Adipocyte (in vitro differentiated cells): ENCODE measurements at regions not wholly inside any gene's neighbourhood (a gene's known extent, or its start where the extent isn't known, plus 50 kb on each side); places are given as distances from the start of the nearest gene placed in this dataset.
A peak's percentile ranks its signal among the peaks of the same experiment; 100 is the strongest.
"Not testable (repeated sequence)": the region's sequence is repeated elsewhere in the genome, so short reads cannot be mapped to it uniquely, and the experiment has no call there.

Source experiments
- DNase-seq: peaks from one replicate; pipeline ENCODE4 v3.0.0-alpha.2; 2015; ENCODE audit warnings: low read depth
- H3K27me3 ChIP-seq: replicated peaks from 2 replicates; pipeline ENCODE4 v1.7.0; 2013; ENCODE audit warnings: mild to moderate bottlenecking, low read length, moderate library complexity; ENCODE audit not compliant: control insufficient read depth, insufficient read depth
- H3K36me3 ChIP-seq: 2 replicates; pipeline ENCODE4 v1.7.0; 2013; ENCODE audit warnings: low read length, mild to moderate bottlenecking, moderate library complexity; ENCODE audit not compliant: control insufficient read depth, insufficient read depth, severe bottlenecking
- H3K4me1 ChIP-seq: 2 replicates; pipeline ENCODE4 v1.7.0; 2013; ENCODE audit warnings: mild to moderate bottlenecking, low read length, moderate library complexity; ENCODE audit not compliant: control insufficient read depth, insufficient read depth
- H3K4me3 ChIP-seq: 2 replicates; pipeline ENCODE4 v1.7.0; 2013; ENCODE audit warnings: mild to moderate bottlenecking, low read length, moderate library complexity
- H3K9ac ChIP-seq: 2 replicates; pipeline ENCODE4 v1.7.0; 2013; ENCODE audit warnings: mild to moderate bottlenecking, low read length, moderate library complexity
- H3K9me3 ChIP-seq: 2 replicates; pipeline ENCODE4 v1.7.0; 2013; ENCODE audit warnings: mild to moderate bottlenecking, low read length, moderate library complexity; ENCODE audit not compliant: control insufficient read depth

- peaks cover 29% of the 10 kb centered on the region for H3K4me1 ChIP-seq
- no peak overlapping the region for H3K4me3 ChIP-seq
- H3K9me3 ChIP-seq: no peaks in the 10 kb centered on the region
- no peak for DNase-seq
- no peaks in the 10 kb centered on the region for H3K36me3 ChIP-seq
- H3K9ac ChIP-seq: no peak overlapping the region
- peaks cover 6% of the 10 kb centered on the region for H3K27me3 ChIP-seq
These were observed 51.0 kb upstream of the RCBTB2 start for GRCh38 chr13:48583859-48584311.

- Histone ChIP-seq H3K9me3 (no peaks in the 10 kb centered on the region), H3K9ac (no peak overlapping the region), H3K4me1 (peaks cover 29% of the 10 kb centered on the region), H3K27me3 (peaks cover 6% of the 10 kb centered on the region), H3K36me3 (no peaks in the 10 kb centered on the region), H3K4me3 (no peak overlapping the region)
- DNase-seq: no peak
These were observed 52.6 kb upstream of the RCBTB2 start for GRCh38 chr13:48585456-48585840.

GRCh38 chr13:48586591-48587103 lies 53.8 kb upstream of the RCBTB2 start:
- no peaks in the 10 kb centered on the region for H3K36me3 ChIP-seq
- H3K9ac ChIP-seq: no peak overlapping the region
- H3K9me3 ChIP-seq: no peaks in the 10 kb centered on the region
- no peak overlapping the region for H3K4me3 ChIP-seq
- no peak for DNase-seq
- peaks cover 28% of the 10 kb centered on the region for H3K4me1 ChIP-seq
- peaks cover 6% of the 10 kb centered on the region for H3K27me3 ChIP-seq

- no peaks in the 10 kb centered on the region for H3K9me3 ChIP-seq
These were observed 55.2 kb upstream of the RCBTB2 start for GRCh38 chr13:48588120-48588519.

GRCh38 chr13:48590141-48590901 lies 57.4 kb upstream of the RCBTB2 start:
- H3K36me3 ChIP-seq: no peaks in the 10 kb centered on the region
- no peak for DNase-seq
- no peak overlapping the region for H3K4me3 ChIP-seq
- H3K4me1 ChIP-seq: peaks cover 30% of the 10 kb centered on the region
- H3K9ac ChIP-seq: no peak overlapping the region
- no peaks in the 10 kb centered on the region for H3K27me3 ChIP-seq
- H3K9me3 ChIP-seq: no peaks in the 10 kb centered on the region

More at GRCh38 chr13:48588120-48588519, 55.2 kb upstream of the RCBTB2 start:
- Histone ChIP-seq H3K4me1 (peaks cover 26% of the 10 kb centered on the region), H3K27me3 (peaks cover 1% of the 10 kb centered on the region), H3K9ac (no peak overlapping the region), H3K4me3 (no peak overlapping the region), H3K36me3 (no peaks in the 10 kb centered on the region)
- no peak for DNase-seq

- H3K4me1 ChIP-seq: peaks cover 22% of the 10 kb centered on the region
- not testable (repeated sequence) for H3K36me3 ChIP-seq, H3K27me3 ChIP-seq, H3K4me3 ChIP-seq, DNase-seq, H3K9me3 ChIP-seq, H3K9ac ChIP-seq
These were observed 58.4 kb upstream of the RCBTB2 start for GRCh38 chr13:48591124-48591872.

GRCh38 chr13:48591889-48592687 lies 59.2 kb upstream of the RCBTB2 start:
- no peaks in the 10 kb centered on the region for H3K27me3 ChIP-seq
- no peaks in the 10 kb centered on the region for H3K9me3 ChIP-seq
- no peak overlapping the region for H3K9ac ChIP-seq
- no peak overlapping the region for H3K4me3 ChIP-seq
- no peaks in the 10 kb centered on the region for H3K36me3 ChIP-seq
- peaks cover 17% of the 10 kb centered on the region for H3K4me1 ChIP-seq
- no peak for DNase-seq

GRCh38 chr13:48592688-48593049 lies 59.8 kb upstream of the RCBTB2 start:
- no peak for DNase-seq
- Histone ChIP-seq H3K9me3 (no peaks in the 10 kb centered on the region), H3K27me3 (no peaks in the 10 kb centered on the region), H3K4me3 (no peak overlapping the region), H3K36me3 (no peaks in the 10 kb centered on the region), H3K4me1 (peaks cover 17% of the 10 kb centered on the region), H3K9ac (no peak overlapping the region)

GRCh38 chr13:48593536-48593935 lies 60.2 kb upstream of the CYSLTR2 start:
- no peaks in the 10 kb centered on the region for H3K36me3 ChIP-seq
- H3K9ac ChIP-seq: peak overlapping the region; percentile 55
- no peak for DNase-seq
- no peak overlapping the region for H3K4me3 ChIP-seq
- peaks cover 17% of the 10 kb centered on the region for H3K4me1 ChIP-seq
- no peaks in the 10 kb centered on the region for H3K9me3 ChIP-seq
- H3K27me3 ChIP-seq: no peaks in the 10 kb centered on the region

- H3K9ac ChIP-seq: peak overlapping the region; percentile 58
- H3K36me3 ChIP-seq: no peaks in the 10 kb centered on the region
- no peak for DNase-seq
- H3K4me1 ChIP-seq: peaks cover 17% of the 10 kb centered on the region
- no peaks in the 10 kb centered on the region for H3K9me3 ChIP-seq
- H3K4me3 ChIP-seq: no peak overlapping the region
- H3K27me3 ChIP-seq: no peaks in the 10 kb centered on the region
These were observed 59.5 kb upstream of the CYSLTR2 start for GRCh38 chr13:48594096-48594815.
